ENCODE measurements at regions not wholly inside any gene's neighbourhood (a gene's known extent, or its start where the extent isn't known, plus 50 kb on each side); places are given as distances from the start of the nearest gene placed in this dataset.

DNA sequence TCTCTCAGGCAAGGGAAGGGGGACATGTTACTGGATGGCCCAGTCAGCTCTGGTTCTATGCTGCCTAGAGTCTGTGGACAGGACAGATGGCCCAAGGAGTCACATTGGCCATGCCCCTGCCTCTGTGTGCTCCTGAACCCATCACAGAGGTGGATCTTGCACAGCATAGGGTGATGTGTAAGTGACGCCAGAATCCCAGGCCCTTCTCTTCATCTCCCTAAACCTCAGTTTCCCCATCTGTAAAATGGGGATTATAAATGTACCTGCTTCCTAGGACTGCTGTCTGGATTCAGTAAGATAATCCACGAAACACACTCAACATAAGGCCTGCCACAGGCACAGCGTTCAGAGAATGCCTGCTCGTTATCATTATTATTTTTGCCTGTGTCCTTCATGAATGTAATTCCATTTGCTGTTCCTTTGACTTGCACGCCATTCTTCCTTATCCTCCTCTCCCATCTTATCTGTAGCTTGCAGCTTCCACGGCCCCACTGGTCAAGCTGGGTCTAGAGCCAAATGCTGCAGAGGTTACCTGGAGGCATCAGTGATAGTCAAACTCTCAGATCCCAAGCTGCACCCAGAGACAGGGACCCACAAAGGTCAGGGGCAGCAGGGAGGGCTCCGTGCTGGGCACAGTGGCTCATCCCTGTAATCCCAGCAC is 207.0 kb downstream of the MN1 start:
- TF ChIP-seq, protein P1, sequence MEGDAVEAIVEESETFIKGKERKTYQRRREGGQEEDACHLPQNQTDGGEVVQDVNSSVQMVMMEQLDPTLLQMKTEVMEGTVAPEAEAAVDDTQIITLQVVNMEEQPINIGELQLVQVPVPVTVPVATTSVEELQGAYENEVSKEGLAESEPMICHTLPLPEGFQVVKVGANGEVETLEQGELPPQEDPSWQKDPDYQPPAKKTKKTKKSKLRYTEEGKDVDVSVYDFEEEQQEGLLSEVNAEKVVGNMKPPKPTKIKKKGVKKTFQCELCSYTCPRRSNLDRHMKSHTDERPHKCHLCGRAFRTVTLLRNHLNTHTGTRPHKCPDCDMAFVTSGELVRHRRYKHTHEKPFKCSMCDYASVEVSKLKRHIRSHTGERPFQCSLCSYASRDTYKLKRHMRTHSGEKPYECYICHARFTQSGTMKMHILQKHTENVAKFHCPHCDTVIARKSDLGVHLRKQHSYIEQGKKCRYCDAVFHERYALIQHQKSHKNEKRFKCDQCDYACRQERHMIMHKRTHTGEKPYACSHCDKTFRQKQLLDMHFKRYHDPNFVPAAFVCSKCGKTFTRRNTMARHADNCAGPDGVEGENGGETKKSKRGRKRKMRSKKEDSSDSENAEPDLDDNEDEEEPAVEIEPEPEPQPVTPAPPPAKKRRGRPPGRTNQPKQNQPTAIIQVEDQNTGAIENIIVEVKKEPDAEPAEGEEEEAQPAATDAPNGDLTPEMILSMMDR (IDR thresholded peaks at IDR 0.05; ENCODE audit: low read length): no peak
- TF ChIP-seq EZH2 (optimal IDR thresholded peaks at IDR 0.05; ENCODE audit: low read depth, low read length) (no peak), EZH2phosphoT487 (IDR thresholded peaks at IDR 0.05; ENCODE audit: low read length) (no peak)

Data from MM.1S (cell line).